ENCODE measurements at regions not wholly inside any gene's neighbourhood (a gene's known extent, or its start where the extent isn't known, plus 50 kb on each side); places are given as distances from the start of the nearest gene placed in this dataset.
"Not testable (repeated sequence)": the region's sequence is repeated elsewhere in the genome, so short reads cannot be mapped to it uniquely, and the experiment has no call there.

DNA sequence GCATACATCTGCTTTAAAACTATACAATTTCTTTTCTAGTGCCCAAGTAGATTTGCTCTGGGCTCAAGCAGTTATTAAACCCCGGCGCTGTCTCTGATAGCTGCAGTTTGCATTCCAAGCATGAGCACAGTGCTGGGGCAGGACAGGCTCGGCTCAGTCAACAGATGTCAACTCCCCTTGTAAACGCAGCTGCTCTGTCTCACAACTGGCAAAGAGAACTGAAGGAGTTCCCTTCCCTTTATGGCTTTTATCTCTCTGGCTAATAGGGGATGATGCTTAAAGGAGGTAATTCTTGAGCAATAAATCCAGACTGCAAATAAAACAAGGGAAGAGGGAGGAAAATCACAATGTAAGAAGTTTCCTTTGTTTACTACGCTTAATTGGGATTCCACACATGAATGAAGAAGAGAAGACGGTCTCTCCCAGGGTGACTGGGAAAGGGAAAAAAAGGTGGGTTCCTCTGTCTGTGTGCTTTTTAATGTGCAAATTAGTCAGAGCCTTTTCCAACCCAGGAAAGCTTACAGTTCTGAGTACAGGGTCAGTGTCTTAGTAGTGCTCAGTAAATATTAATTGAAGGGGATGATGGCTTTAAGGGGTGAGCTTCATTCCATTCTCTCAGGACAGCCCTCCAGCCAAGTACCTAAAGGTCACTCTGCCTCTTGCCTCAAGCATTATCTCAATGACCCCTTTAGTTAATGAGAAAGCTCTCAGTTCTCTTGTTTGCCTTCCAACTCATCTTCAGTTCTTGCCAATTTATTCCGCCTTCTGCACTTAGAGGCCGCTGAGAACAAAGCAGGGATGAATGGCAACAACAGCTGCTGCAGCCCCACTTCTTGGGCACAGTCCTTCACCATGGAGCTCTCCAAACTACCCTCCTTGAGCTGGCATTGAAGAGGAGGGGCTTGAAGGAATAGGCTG, 155.7 kb upstream of the JADE1 start:
- no peak overlapping the region for H3K27ac ChIP-seq
- DNase-seq (ENCODE audit: low read depth, low spot score), result no peak

- H3K27ac ChIP-seq, result no peak overlapping the region
- DNase-seq (ENCODE audit: low read depth, low spot score), result no peak
Observed at GRCh38 chr4:128649575-128650205, 159.8 kb upstream of the JADE1 start.

- no peak for DNase-seq (ENCODE audit: low read depth, low spot score)
- H3K27ac ChIP-seq, result no peak overlapping the region
Observed at GRCh38 chr4:128649161-128649560, 160.3 kb upstream of the JADE1 start.

DNA sequence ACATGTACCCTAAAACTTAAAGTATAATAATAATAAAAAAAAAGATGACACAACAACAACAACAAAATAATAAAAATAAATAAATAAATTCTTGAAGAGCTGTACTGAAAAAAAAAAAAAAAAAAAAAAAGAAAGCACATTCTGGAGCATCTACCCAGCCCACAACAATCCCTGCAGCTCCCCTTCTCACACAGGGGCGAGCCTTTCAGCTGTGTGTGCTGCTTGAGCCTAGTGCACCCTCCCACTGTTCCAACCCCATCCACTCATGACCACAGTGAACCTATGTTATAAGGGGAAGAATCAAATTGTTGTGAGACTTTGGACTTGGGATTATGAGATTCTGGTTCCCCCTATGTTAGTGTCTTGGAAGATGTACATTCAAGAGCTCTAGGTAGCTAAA, 161.5 kb upstream of the JADE1 start:
- no peak overlapping the region for H3K27ac ChIP-seq
- DNase-seq (ENCODE audit: low read depth, low spot score), result no peak

GRCh38 chr4:128646893-128647292, 162.6 kb upstream of the JADE1 start:
- DNase-seq (ENCODE audit: low read depth, low spot score); H3K27ac ChIP-seq: not testable (repeated sequence)

DNA sequence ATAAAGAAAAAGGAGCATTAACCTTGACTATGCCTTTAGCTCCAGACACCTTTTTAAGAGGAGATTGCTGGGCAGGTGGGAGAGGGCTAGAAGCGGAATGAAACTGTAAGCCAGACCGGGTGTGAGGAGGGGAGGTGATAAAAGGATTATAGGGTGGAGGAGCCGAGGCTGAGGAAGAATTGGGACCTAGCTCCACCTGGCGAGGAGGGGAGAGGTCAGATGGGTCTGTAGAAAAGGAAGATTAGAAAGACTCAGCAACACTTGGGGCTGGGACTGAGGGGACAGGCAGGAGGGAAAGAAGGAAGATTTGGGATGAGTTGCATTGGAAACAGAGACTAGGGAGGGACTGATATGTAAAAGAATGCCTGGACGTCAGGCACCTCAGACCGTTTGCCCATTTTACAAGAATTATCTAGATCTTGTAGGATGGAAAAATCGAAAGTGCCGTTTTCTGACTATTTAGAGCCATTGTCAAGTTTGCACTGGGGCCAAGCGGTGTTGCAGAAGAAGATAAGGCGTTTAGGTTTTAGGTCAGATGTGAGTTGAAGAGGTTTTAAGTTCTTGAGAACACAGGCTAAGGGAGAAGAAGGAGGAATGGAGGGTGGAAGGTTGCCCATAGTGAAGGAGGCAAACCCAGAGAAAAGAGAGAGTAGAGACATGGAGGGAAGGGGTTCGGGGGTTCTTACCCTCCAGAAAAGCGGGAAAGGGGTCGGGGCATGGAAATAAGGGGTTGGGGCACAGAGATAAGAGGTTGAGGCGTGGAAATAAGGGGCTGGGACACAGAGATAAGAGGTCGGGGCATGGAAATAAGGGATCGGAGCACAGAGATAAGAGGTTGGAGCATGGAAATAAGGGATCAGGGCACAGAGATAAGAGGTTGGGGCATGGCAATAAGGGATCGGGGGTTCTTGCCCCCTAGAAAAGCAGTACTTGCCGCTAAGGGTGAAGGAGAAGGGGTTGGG, 164.5 kb upstream of the JADE1 start:
- H3K27ac ChIP-seq; DNase-seq (ENCODE audit: low read depth, low spot score): not testable (repeated sequence)

DNA sequence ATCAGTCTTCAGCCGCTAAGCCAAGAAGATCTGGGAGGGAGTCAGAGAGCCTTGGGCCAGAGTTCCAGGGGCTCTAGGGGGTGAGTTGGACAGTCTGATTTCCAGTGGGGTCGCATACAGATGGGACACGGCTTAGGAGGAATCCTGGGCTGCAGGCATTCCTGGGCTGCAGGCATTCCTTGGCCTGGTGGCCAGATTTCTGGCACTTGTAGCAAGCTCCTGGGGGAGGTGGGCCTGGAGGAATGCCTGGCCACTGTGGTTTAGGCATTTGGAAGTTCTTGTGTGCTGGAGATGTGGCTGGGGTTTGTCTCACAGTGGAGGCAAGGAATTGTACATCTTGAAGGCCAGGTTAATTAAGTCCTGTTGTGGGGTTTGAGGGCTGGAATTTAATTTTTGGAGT, 165.4 kb upstream of the JADE1 start:
- DNase-seq (ENCODE audit: low read depth, low spot score); H3K27ac ChIP-seq: not testable (repeated sequence)

- H3K27ac ChIP-seq; DNase-seq (ENCODE audit: low read depth, low spot score): not testable (repeated sequence)
Observed at GRCh38 chr4:128641566-128641965, 167.9 kb upstream of the JADE1 start.

DNA sequence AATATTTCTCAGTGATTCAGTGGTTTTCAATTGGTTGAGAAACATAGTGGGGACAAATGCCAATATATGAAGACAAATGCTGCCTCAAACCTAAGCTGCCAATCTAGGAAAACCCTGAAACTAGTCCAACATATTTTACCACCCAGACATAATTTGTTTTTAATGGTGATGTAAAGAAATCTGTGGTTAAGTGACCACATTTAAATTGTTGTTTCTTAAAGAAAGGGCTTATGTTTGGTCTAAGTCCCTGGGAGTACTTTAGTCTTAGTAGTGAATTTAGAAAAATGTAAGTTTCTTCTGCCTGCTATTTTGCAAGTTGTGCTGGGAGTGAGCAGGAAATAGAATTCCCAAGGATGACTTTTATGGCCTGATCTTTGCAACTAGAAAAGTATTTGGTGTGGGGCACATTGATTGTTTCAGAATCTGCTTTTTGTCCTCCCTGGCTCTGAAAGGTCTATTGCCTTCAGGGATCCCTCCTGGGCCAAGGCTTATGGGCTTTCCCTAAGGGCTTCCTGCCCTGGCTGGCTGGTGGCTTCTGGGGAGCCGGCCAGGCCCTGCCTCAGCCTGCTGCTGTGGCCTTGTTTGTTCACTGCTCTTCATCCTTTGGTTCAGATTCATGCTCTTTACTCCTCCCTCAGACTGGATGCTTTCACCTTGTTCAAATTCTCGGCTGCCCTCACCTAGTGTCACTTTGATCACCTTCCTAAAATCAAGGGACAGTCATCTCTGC, 169.8 kb upstream of the JADE1 start:
- no peak for DNase-seq (ENCODE audit: low read depth, low spot score)
- H3K27ac ChIP-seq, result no peak overlapping the region

GRCh38 chr4:128636906-128637305, 172.6 kb upstream of the JADE1 start:
- H3K27ac ChIP-seq, result no peak overlapping the region
- DNase-seq (ENCODE audit: low read depth, low spot score), result no peak

DNA sequence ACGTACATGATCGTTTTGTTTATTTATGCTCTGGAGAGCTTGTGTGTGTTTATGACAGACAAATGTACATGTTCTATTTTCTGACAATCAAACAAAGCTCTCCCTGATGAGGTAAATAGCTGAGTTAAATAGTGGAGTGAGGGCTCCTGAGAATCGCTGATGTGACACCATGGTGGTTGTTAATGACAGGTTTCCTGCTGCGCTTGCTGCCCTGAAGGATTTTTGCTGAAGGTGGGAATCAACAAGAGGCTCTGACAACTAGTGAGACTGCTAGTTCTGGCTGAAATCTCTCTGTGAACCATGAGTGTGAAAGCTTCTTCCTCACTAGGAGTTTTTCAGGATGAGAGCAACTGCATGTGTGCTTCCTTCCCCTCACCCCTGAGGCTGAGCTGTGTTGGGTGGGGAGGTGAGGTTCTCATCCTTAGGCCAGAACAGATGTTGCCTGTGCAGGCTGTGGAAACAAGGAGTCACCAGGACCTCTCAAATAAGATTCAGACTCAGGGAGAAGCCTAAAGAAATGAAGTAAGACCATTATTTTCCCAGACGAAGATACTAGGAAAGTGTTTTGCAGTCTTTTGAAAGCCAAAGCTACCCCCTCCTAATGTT, 173.4 kb upstream of the JADE1 start:
- no peak for DNase-seq (ENCODE audit: low read depth, low spot score)
- H3K27ac ChIP-seq, result no peak overlapping the region

- no peak overlapping the region for H3K27ac ChIP-seq
- no peak for DNase-seq (ENCODE audit: low read depth, low spot score)
Observed at GRCh38 chr4:128635141-128635954, 174.2 kb upstream of the JADE1 start.

GRCh38 chr4:128633067-128633466, 176.4 kb upstream of the JADE1 start:
- no peak for DNase-seq (ENCODE audit: low read depth, low spot score)
- no peak overlapping the region for H3K27ac ChIP-seq

- no peak overlapping the region for H3K27ac ChIP-seq
- no peak for DNase-seq (ENCODE audit: low read depth, low spot score)
Observed at GRCh38 chr4:128630871-128631270, 178.6 kb upstream of the JADE1 start.

DNA sequence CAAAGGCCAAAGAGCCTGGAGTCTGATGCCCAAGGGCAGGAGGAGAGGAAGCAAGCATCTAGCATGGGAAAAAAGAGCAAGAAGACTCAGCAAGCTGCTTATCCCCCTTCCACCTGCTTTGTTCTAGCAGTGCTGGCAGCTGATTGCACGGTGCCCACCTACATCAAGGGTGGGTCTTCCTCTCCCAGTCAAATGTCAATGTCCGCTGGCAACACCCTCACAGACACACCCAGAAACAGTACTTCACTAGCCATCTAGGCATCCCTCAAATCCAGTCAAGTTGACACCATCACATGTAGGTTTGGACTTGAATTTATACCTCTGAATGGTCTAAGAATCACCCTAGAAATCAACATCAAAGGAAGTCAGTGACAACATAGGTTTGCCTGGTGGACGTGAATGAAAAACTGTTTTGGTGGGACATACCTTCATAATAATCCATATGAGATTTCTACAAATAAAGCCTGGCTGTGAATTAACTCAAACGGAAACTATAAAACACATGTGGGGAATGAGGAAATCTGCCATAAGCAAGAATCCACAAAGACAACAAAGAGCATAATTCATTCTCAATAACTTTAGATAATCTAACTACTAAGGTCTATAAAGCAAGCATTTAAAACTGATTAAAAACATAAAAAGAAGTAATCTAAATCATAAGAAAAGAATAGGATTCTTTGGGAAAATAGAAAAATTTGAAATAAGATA, 185.8 kb upstream of the JADE1 start:
- no peak for DNase-seq (ENCODE audit: low read depth, low spot score)

GRCh38 chr4:128620279-128620965, 189.1 kb upstream of the JADE1 start:
- DNase-seq (ENCODE audit: low read depth, low spot score); H3K27ac ChIP-seq: not testable (repeated sequence)

More for the DNA sequence above, 185.8 kb upstream of the JADE1 start:
- H3K27ac ChIP-seq, result no peak overlapping the region

GRCh38 chr4:128615197-128615596, 194.3 kb upstream of the JADE1 start:
- no peak for DNase-seq (ENCODE audit: low read depth, low spot score)
- H3K27ac ChIP-seq, result no peak overlapping the region
